HEK293T (cell line): ENCODE measurements at regions not wholly inside any gene's neighbourhood (a gene's known extent, or its start where the extent isn't known, plus 50 kb on each side); places are given as distances from the start of the nearest gene placed in this dataset.

Experiments
- ARNT ChIP-seq: fragments of 450-650 bp; IDR thresholded peaks from 2 replicates; pipeline ENCODE4 v1.6.1; 2017; ENCODE audit warnings: mild to moderate bottlenecking
- BHLHE40 ChIP-seq: fragments of 450-650 bp; IDR thresholded peaks from 2 replicates; pipeline ENCODE4 v1.6.1; 2016; ENCODE audit warnings: mild to moderate bottlenecking, moderate library complexity, borderline replicate concordance
- CTBP1 ChIP-seq: fragments of 450-650 bp; IDR thresholded peaks from 2 replicates; pipeline ENCODE4 v1.6.1; 2016; ENCODE audit warnings: borderline replicate concordance
- ELF4 ChIP-seq: fragments of 450-650 bp; IDR thresholded peaks from 2 replicates; pipeline ENCODE4 v1.6.1; 2017; ENCODE audit warnings: antibody characterized with exemption
- FOXA1 ChIP-seq: fragments of 450-650 bp; IDR thresholded peaks from 2 replicates; pipeline ENCODE4 v1.6.1; 2016; ENCODE audit warnings: mild to moderate bottlenecking
- FOXK2 ChIP-seq: fragments of 450-650 bp; IDR thresholded peaks from 2 replicates; pipeline ENCODE4 v1.6.1; 2016; ENCODE audit warnings: mild to moderate bottlenecking
- FOXM1 ChIP-seq: fragments of 450-650 bp; IDR thresholded peaks from 2 replicates; pipeline ENCODE4 v1.6.1; 2017; ENCODE audit warnings: mild to moderate bottlenecking, borderline replicate concordance
- HDGF ChIP-seq: fragments of 450-650 bp; IDR thresholded peaks from 2 replicates; pipeline ENCODE4 v1.6.1; 2017; ENCODE audit warnings: antibody characterized with exemption, borderline replicate concordance
- LEF1 ChIP-seq: fragments of 450-650 bp; IDR thresholded peaks from 2 replicates; pipeline ENCODE4 v1.6.1; 2017; ENCODE audit warnings: mild to moderate bottlenecking, borderline replicate concordance
- NFRKB ChIP-seq: fragments of 450-650 bp; IDR thresholded peaks from 2 replicates; pipeline ENCODE4 v1.6.1; 2016; ENCODE audit warnings: mild to moderate bottlenecking, moderate library complexity
- SP1 ChIP-seq: fragments of 450-650 bp; IDR thresholded peaks from 2 replicates; pipeline ENCODE4 v1.6.1; 2017
- ZNF384 ChIP-seq: fragments of 450-650 bp; IDR thresholded peaks from 2 replicates; pipeline ENCODE4 v1.6.1; 2016

GRCh38 chr5:175012267-175012666 is 287.9 kb downstream of the MSX2 start:
- TF ChIP-seq ZNF384 = no peak
- TF ChIP-seq BHLHE40 = no peak
- no peak for TF ChIP-seq SP1
- TF ChIP-seq CTBP1 = no peak
- TF ChIP-seq NFRKB = no peak
- TF ChIP-seq HDGF = no peak
- no peak for TF ChIP-seq ELF4
- no peak for TF ChIP-seq FOXA1
- TF ChIP-seq ARNT = no peak
- no peak for TF ChIP-seq FOXK2
- TF ChIP-seq LEF1 = no peak
- no peak for TF ChIP-seq FOXM1
